NT2/D1 (cell line): ENCODE measurements at regions not wholly inside any gene's neighbourhood (a gene's known extent, or its start where the extent isn't known, plus 50 kb on each side); places are given as distances from the start of the nearest gene placed in this dataset.

Source experiments
- DNase-seq: peaks from one replicate; pipeline ENCODE4 v3.0.0-alpha.2; 2011; ENCODE audit warnings: low read depth, low spot score
- H3K27me3 ChIP-seq: 2 replicates; pipeline ENCODE4 v1.6.0; 2011; ENCODE audit warnings: mild to moderate bottlenecking; ENCODE audit not compliant: insufficient read length, insufficient read depth
- H3K36me3 ChIP-seq: 2 replicates; pipeline ENCODE4 v1.6.1; 2011; ENCODE audit warnings: mild to moderate bottlenecking, low read length, mixed read lengths; ENCODE audit not compliant: insufficient read depth, insufficient read length
- H3K4me1 ChIP-seq: 2 replicates; pipeline ENCODE4 v1.5.1; 2011; ENCODE audit not compliant: insufficient read depth, insufficient read length
- H3K4me3 ChIP-seq: 2 replicates; pipeline ENCODE4 v1.5.1; 2011; ENCODE audit warnings: low read depth; ENCODE audit not compliant: insufficient read length
- H3K9ac ChIP-seq: 2 replicates; pipeline ENCODE4 v1.6.0; 2011; ENCODE audit warnings: low read depth; ENCODE audit not compliant: insufficient read length
- H3K9me3 ChIP-seq: 2 replicates; pipeline ENCODE4 v1.5.1; 2011; ENCODE audit warnings: mild to moderate bottlenecking, low read length; ENCODE audit not compliant: insufficient read depth
- SUZ12 ChIP-seq: IDR thresholded peaks from 2 replicates; pipeline ENCODE4 v1.6.1; 2011; ENCODE audit not compliant: insufficient read length, insufficient read depth; ENCODE audit errors: extremely low read depth
- YY1 ChIP-seq: IDR thresholded peaks from 2 replicates; pipeline ENCODE4 v1.6.1; 2011; ENCODE audit not compliant: insufficient read length, insufficient read depth
- ZNF274 ChIP-seq: IDR thresholded peaks from 2 replicates; pipeline ENCODE4 v1.6.1; 2011; ENCODE audit warnings: mild to moderate bottlenecking, low read depth, low read length

- peaks cover 13% of the 10 kb centered on the region for H3K4me1 ChIP-seq
- no peak for TF ChIP-seq ZNF274
- no peak for TF ChIP-seq YY1
- no peak for TF ChIP-seq SUZ12
- H3K9me3 ChIP-seq = no peaks in the 10 kb centered on the region
- DNase-seq = no peak
- no peaks in the 10 kb centered on the region for H3K27me3 ChIP-seq
- H3K9ac ChIP-seq = no peak overlapping the region
- no peaks in the 10 kb centered on the region for H3K36me3 ChIP-seq
- no peak overlapping the region for H3K4me3 ChIP-seq
Measured at GRCh38 chr5:173705512-173706044, 89.1 kb upstream of the BOD1 start.

DNA sequence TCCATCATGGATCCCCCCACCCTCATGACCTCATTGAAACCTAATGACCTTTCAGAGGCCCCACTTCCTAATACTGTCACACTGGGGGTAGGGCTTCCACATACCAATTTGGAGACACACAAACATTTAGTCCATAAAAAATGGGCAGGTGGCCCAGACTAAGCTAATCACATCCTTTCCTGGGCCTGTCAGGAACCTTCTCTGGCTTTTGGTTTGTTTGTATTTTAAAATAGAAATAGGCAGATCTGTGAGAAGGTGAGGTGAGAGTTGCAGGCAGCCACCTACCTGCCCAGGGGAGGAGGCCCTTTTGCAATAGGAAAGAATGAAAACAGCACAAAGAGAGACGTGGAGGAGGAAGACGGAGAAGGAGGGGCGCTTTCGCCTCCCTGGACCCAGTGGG lies 90.2 kb upstream of the BOD1 start:
- Histone ChIP-seq H3K4me3 (no peak overlapping the region), H3K27me3 (no peaks in the 10 kb centered on the region), H3K9ac (no peak overlapping the region), H3K9me3 (no peaks in the 10 kb centered on the region), H3K36me3 (no peaks in the 10 kb centered on the region), H3K4me1 (peaks cover 13% of the 10 kb centered on the region)
- DNase-seq = no peak
- TF ChIP-seq SUZ12 = no peak
- no peak for TF ChIP-seq ZNF274
- no peak for TF ChIP-seq YY1

DNA sequence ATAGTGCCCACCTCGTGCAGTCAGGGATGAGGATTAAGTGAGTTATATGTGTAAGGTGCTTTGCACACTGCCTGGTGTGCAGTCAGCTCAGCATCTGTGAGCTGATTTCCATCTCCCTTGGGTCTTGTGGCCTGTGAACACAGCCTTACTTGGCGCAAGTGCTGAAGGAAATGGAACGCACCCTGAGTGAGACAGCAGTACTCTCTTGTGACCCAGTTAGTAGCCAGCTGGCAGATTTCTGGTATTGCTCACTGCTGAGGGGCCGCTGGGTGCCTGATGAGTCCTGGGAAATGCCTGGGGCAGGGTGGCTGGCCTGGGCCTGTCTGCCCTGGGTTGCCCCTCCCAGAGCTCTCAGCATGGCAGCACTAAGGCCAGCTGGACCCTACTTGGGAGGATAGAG lies 90.9 kb upstream of the BOD1 start:
- TF ChIP-seq SUZ12 (no peak), ZNF274 (no peak), YY1 (no peak)
- H3K9me3 ChIP-seq = no peaks in the 10 kb centered on the region
- no peaks in the 10 kb centered on the region for H3K27me3 ChIP-seq
- H3K9ac ChIP-seq = no peak overlapping the region
- DNase-seq = no peak
- no peaks in the 10 kb centered on the region for H3K36me3 ChIP-seq
- H3K4me1 ChIP-seq = peaks cover 9% of the 10 kb centered on the region
- no peak overlapping the region for H3K4me3 ChIP-seq

GRCh38 chr5:173709145-173709544 lies 92.7 kb upstream of the BOD1 start:
- DNase-seq = no peak
- TF ChIP-seq SUZ12 (no peak), YY1 (no peak), ZNF274 (no peak)
- Histone ChIP-seq H3K4me3 (no peak overlapping the region), H3K27me3 (no peaks in the 10 kb centered on the region), H3K9ac (no peak overlapping the region), H3K9me3 (no peaks in the 10 kb centered on the region), H3K4me1 (peaks cover 10% of the 10 kb centered on the region), H3K36me3 (no peaks in the 10 kb centered on the region)

GRCh38 chr5:173709761-173710160 lies 93.3 kb upstream of the BOD1 start:
- H3K27me3 ChIP-seq = no peaks in the 10 kb centered on the region
- H3K4me1 ChIP-seq = peaks cover 10% of the 10 kb centered on the region
- H3K4me3 ChIP-seq = no peak overlapping the region
- no peak for DNase-seq
- no peak overlapping the region for H3K9ac ChIP-seq
- TF ChIP-seq ZNF274 (no peak), SUZ12 (no peak), YY1 (no peak)
- H3K9me3 ChIP-seq = no peaks in the 10 kb centered on the region
- H3K36me3 ChIP-seq = no peaks in the 10 kb centered on the region

- Histone ChIP-seq H3K4me1 (peaks cover 10% of the 10 kb centered on the region), H3K9ac (no peak overlapping the region), H3K36me3 (no peaks in the 10 kb centered on the region), H3K9me3 (no peaks in the 10 kb centered on the region), H3K27me3 (no peaks in the 10 kb centered on the region), H3K4me3 (no peak overlapping the region)
- no peak for TF ChIP-seq SUZ12
- TF ChIP-seq YY1 = no peak
- no peak for TF ChIP-seq ZNF274
- DNase-seq = no peak
Measured at GRCh38 chr5:173710528-173710927, 94.1 kb upstream of the BOD1 start.

GRCh38 chr5:173711466-173711865 lies 95.0 kb upstream of the BOD1 start:
- Histone ChIP-seq H3K4me1 (peaks cover 10% of the 10 kb centered on the region), H3K4me3 (no peak overlapping the region), H3K36me3 (no peaks in the 10 kb centered on the region), H3K9me3 (no peaks in the 10 kb centered on the region), H3K9ac (no peak overlapping the region), H3K27me3 (no peaks in the 10 kb centered on the region)
- no peak for TF ChIP-seq ZNF274
- no peak for TF ChIP-seq SUZ12
- TF ChIP-seq YY1 = no peak
- no peak for DNase-seq
